ENCODE measurements at regions not wholly inside any gene's neighbourhood (a gene's known extent, or its start where the extent isn't known, plus 50 kb on each side); places are given as distances from the start of the nearest gene placed in this dataset.
A peak's percentile ranks its signal among the peaks of the same experiment; 100 is the strongest.
"Not testable (repeated sequence)": the region's sequence is repeated elsewhere in the genome, so short reads cannot be mapped to it uniquely, and the experiment has no call there.

DNA sequence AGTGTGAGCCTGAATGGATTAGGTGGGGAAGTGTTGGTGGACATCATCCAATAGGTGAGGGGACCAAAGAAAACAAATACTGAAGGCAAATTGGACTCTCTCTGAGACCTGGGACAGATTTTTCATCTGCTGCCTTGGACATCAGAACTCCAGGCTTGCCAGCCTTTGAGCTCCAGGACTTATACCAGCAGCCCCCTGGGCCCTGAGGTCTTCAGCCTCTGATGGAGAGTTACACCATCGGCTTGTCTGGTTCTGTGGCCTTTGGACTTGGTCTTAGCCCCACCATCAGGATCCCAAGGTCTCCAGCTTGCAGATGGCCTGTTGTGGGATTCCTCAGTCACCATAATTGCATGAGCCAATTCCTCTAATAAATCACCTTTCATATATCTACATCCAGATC, 80.8 kb upstream of the SLC8A3 start:
- no peak for DNase-seq

DNA sequence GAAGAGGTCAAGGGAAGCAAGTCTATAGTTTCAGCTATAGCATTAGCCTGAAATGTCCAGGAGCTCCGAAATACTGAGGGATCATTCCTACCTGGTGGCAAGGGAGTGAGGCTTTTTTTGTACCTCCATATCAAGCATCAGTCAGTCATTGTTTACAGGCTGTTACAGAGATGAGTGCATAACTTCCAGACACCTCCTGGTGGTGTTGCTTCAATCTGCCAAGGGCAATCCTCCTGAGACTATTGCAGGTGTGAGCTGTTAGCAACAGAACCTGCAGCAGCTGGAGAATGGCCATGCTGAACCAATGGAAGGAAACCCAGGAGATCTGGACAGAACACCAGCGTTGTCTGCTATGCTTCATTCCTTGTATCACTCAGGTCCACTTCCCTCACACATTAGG, 80.0 kb upstream of the SLC8A3 start:
- DNase-seq: no peak

DNA sequence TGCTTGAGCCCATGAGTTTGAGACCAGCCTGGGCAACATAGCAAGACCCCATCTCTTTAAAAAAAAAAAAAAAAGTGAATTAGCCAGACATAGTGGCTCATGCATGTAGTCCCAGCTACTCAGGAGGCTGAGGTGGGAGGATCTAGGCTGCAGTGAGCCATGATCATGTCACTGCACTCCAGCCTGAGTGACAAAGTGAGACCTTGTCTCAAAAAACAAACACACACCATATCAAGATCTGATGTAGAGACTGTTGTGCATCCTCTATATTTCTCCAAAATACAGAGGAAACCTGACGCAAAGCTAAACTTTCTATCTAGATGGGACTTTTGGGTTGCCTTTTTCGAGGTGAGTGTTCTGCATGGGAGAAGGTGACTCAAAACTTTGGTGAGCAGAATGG, 77.4 kb upstream of the SLC8A3 start:
- no peak for DNase-seq

DNA sequence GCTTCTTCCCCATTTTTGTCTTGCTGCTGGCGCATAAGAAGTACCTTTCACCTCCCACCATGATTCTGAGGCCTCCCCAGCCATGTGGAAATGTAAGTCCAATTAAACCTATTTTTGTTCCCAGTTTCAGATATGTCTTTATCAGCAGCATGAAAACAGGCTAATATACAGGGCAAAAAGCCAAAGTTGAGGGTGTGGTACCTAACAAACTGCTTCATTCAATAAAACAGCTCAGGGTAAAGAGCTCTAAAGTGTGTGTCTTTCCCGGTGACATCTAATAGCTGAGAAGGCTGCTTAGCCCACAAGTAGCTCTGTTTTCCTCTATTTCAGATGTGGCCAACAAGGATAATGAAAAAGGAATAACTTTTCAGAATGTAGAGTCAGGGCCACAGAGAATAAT, 76.7 kb upstream of the SLC8A3 start:
- DNase-seq: no peak

DNA sequence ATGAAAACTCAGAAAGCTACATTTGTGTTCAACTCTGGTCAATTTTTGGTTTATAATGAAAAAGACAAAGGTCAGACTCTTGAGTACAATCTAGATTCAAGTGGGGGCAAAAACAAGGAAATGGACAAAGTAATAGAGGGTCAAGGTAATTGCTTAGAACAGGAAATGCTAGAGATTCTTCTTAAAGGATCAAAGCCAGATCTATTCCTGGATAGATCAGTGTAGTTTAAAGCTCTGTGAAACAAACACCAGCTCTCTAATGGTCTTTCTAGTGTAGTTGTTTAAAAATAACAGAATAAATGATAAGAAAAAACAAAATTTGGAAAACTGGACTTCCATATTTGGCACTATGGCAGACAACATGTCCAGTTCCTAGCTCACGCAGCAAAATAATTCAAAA, 70.7 kb upstream of the SLC8A3 start:
- DNase-seq: no peak

DNA sequence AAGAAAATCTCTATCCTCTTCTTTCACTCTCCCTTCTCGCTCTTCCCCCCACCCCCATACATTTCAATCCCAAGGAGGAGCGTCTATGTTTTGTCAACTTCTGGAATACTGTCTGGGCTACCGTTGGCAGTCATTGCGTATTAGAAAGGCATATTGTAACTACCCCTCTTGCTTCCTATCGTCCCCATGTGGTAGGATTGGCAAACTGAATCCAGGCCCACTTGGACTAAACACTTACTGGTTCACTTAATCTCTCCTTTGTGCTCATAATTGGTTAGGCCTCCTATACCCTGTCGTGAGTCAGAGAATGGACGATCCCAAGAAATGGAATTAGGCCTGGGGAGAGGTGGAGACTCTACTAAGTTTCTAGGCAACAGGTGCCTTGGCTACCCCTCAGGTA, 68.8 kb upstream of the SLC8A3 start:
- peak; percentile 6 for DNase-seq

DNA sequence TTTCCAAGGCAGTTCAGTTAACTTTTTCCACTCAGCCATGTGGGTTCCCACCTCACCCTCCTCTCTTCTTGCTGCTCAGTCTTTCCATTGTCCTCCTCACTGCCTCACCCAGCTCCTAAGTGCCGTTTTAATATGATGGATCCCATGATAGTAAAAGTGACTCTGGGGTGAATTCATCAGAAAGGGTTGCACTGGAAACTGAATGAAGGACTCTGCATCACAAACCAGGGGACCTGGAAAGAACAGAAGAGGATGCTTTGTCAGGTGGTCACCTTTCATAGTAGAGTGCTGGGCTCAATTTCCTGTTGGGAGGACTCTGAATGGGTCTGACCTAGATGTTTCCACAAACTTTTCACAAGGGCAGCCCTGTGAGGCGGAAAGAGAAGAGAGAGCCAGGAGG, 67.8 kb upstream of the SLC8A3 start:
- no peak for DNase-seq

DNA sequence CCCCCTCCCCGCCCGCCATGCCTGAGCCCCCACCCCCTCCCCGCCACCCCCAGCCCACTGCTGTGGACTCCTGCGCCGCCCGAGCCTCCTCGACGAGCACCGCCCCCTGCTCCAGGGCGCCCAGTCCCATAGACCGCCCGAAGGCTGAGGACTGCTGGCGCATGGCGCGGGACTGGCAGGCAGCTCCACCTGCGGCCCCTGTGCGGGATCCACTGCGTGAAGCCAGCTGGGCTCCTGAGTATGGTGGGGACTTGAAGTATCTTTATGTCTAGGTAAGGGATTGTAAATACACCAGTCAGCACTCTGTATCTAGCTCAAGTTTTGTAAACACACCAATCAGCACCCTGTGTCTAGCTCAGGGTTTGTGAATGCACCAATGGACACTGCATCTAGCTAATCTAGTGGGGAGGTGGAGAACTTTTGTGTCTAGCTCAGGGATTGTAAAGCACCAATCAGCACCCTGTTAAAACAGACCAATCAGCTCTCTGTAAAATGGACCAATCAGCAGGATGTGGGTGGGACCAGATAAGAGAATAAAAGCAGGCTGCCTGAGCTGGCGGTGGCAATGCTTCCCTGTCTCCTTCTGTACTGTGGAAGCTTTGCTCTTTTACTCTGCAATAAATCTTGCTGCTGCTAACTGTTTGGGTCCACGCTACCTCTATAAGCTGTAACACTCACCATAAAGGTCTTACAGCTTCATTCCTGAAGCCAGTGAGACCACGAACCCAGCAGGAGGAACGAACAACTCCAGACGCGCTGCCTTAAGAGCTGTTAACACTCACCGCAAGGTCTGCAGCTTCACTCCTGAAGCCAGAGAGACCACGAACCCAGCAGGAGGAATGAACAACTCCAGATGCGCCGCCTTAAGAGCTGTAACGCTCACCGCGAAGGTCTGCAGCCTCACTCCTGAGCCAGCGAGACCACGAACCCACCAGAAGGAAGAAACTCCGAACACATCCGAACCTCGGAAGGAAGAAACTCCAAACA, 66.6 kb upstream of the SLC8A3 start:
- DNase-seq: not testable (repeated sequence)

DNA sequence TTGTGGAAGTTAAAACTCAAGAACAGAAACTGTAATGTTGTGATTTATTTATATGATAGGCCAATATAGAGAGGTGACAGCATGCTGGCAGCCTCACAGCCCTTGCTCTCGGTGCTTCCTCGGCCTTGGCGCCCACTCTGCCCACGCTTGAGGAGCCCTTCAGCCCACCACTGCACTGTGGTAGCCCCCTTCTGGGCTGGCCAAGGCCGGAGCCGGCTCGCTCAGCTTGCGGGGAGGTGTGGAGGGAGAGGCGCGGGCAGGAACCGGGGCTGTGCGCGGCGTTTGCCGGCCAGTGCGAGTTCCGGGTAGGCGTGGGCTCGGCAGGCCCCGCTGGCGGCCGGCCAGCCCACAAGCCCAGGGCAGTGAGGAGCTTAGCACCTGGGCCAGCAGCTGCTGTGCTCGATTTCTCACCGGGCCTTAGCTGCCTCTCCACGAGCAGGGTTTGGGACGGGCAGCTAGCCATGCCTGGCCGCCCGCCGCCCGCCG, 65.8 kb upstream of the SLC8A3 start:
- no peak for DNase-seq

DNA sequence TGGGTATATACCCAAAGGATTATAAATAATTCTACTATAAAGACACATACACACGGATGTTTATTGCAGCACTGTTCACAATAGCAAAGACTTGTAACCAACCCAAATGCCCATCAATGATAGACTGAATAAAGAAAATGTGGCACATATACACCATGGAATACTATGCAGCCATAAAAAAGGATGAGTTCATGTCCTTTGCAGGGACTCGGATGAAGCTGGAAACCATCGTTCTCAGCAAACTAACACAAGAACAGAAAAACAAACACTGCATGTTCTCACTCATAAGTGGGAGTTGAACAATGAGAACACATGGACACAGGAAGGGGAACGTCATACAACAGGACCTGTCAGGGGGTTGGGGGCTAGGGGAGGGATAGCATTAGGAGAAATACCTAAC, 64.8 kb upstream of the SLC8A3 start:
- not testable (repeated sequence) for DNase-seq

DNA sequence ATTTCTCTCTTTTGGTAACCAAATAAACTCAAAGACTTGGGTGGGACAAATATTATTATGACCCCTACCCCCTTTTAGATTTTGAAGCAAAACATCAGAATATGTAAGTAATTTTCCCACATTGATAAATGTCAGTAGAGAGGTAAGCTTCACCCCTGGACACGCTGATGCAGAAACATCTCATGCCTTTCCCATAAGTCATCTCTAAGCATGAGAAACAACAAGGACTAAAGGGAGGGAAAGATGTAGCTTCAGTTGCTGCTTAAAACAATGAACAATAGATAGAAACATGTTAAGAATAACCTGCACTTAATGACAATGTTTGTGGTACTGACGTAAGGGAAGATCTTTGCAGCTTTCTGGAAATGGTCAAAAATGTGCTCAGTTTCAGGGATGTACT, 56.3 kb upstream of the SLC8A3 start:
- no peak for DNase-seq

DNA sequence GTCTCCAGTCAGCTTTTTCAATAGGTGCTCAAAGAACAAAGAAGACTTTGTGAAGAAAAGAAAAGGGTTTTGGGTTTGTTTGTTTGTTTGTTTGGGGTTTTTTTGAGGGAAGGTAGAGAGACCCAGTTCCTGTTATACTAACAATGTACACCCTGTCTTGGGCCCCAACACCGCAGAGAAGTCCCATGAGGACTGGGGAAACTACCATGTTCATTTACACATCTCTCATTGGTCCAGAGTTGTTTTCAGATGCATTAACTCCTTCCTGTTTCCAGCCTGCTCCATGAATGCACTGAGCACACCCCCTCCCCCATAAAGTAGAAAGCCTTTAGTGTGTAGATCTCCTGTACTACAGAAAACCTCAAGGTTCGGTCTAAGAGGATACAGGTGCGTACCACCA, 51.1 kb upstream of the SLC8A3 start:
- no peak for DNase-seq

DNA sequence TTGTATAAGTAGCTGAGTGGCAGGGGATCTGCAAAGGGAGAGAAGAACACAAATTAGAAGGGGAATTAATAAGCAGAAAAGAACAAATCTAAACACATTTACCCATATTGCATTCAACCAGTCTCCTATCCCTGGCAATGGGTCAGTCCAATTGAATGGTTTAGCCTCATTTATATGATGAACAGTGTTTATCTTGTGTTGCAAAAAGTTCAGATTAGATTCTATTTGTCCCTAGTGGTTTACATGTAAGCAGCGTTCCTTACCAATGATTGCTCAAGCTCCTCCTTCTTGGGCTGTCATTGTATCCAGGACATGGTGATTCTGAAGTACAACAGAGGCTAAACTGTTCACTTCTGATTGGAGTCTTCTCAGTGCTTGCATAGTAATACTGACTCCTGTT, 49.9 kb upstream of the SLC8A3 start:
- DNase-seq: not testable (repeated sequence)
